ENCODE measurements at regions not wholly inside any gene's neighbourhood (a gene's known extent, or its start where the extent isn't known, plus 50 kb on each side); places are given as distances from the start of the nearest gene placed in this dataset.

DNA sequence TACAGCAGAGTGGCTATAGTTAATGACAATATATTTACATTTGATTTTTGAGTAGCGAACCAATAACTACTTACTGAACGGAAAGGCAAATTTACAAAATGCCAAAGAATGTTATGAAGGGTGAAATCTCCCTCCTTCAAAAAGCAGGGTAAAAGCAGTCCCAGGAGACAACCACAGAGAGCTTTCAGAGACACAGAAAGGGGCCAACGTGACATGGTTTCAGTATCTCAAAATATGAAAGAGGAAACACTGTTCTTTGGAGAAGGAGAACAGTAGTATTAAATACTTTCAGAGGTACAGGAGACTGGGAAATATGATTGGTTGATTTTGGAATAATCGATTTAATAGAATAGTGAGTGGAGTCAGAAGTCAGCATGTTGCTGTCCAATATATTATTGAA is 52.3 kb upstream of the ROBO1 start:
- DNase-seq (ENCODE audit: low read depth in 6 of 9, low spot score in 9 of 9): no peak
- Histone ChIP-seq H3K9me3 (ENCODE audit: control insufficient read depth in 2 of 2, insufficient read depth in 1 of 2, low read length in 1 of 2) (peaks cover 2 to 10% of the 10 kb centered on the region in 2 donors), H3K36me3 (ENCODE audit: control insufficient read depth in 2 of 2, insufficient read depth in 2 of 2, low read length in 1 of 2) (no peaks in the 10 kb centered on the region), H3K27me3 (ENCODE audit: control insufficient read depth in 2 of 2, insufficient read depth in 1 of 2, low read length in 1 of 2) (no peaks in the 10 kb centered on the region), H3K27ac (ENCODE audit: low read depth in 1 of 2, low read length in 1 of 2) (no peak overlapping the region), H3K4me1 (ENCODE audit: control insufficient read depth in 2 of 2, insufficient read depth in 2 of 2, low read length in 2 of 2) (no peaks in the 10 kb centered on the region), H3K4me3 (ENCODE audit: low read length in 2 of 2) (no peak overlapping the region)
- 83% methylated on average over 4 of the region's 4 CpGs for WGBS

DNA sequence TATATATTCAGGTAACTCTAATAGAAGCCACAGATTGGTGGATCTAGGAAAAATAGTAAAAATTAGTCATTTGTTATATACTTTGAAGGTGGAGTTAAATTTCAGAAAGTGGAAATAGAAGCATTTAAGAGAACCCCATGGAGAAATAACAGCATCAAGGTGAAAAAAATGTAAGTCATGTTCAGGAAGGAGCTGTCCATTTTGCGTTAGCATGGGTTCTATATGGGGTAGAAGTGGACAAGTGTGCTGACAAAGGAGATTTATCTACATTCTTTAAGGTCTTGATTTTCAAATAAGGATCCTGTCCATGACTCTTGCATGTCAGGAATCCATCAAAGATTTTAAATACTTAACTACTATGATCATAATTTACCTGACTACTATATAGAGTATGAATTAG is 50.2 kb upstream of the ROBO1 start:
- no peaks in the 10 kb centered on the region for H3K4me1 ChIP-seq (ENCODE audit: control insufficient read depth in 2 of 2, insufficient read depth in 2 of 2, low read length in 2 of 2)
- H3K4me3 ChIP-seq (ENCODE audit: low read length in 2 of 2): no peak overlapping the region
- peaks cover 0 to 5% of the 10 kb centered on the region in 2 donors for H3K9me3 ChIP-seq (ENCODE audit: control insufficient read depth in 2 of 2, insufficient read depth in 1 of 2, low read length in 1 of 2)
- no peaks in the 10 kb centered on the region for H3K27me3 ChIP-seq (ENCODE audit: control insufficient read depth in 2 of 2, insufficient read depth in 1 of 2, low read length in 1 of 2)
- no peaks in the 10 kb centered on the region for H3K36me3 ChIP-seq (ENCODE audit: control insufficient read depth in 2 of 2, insufficient read depth in 2 of 2, low read length in 1 of 2)
- DNase-seq (ENCODE audit: low read depth in 6 of 9, low spot score in 9 of 9): no peak
- H3K27ac ChIP-seq (ENCODE audit: low read depth in 1 of 2, low read length in 1 of 2): no peak overlapping the region
- WGBS: 88% methylated on average over 1 of the region's 1 CpG

Measured in thymus (tissue), 11 donors.